ENCODE measurements at regions not wholly inside any gene's neighbourhood (a gene's known extent, or its start where the extent isn't known, plus 50 kb on each side); places are given as distances from the start of the nearest gene placed in this dataset.

GRCh38 chr4:137307806-137308205, 224.5 kb downstream of the PCDH18 start:
- TF ChIP-seq CTCF (IDR thresholded peaks at IDR 0.05; ENCODE audit: borderline replicate concordance): no peak
- intact Hi-C loops (cut with micrococcal nuclease): no loop called here
- no peaks in the 10 kb centered on the region for H3K9me3 ChIP-seq (replicated peaks)
- no peak overlapping the region for H3K4me3 ChIP-seq
- DNase-seq: no peak
- H3K4me1 ChIP-seq: no peaks in the 10 kb centered on the region
- no peaks in the 10 kb centered on the region for H3K27me3 ChIP-seq (ENCODE audit: low read depth)
- no peaks in the 10 kb centered on the region for H3K36me3 ChIP-seq
- H3K27ac ChIP-seq (replicated peaks): peak overlapping the region; percentile 43

GRCh38 chr4:137300776-137301175, 231.5 kb downstream of the PCDH18 start:
- TF ChIP-seq CTCF (IDR thresholded peaks at IDR 0.05; ENCODE audit: borderline replicate concordance): no peak
- no peak for DNase-seq
- Histone ChIP-seq H3K36me3 (no peaks in the 10 kb centered on the region), H3K27me3 (ENCODE audit: low read depth) (no peaks in the 10 kb centered on the region), H3K27ac (replicated peaks) (no peak overlapping the region), H3K4me3 (no peak overlapping the region), H3K4me1 (no peaks in the 10 kb centered on the region), H3K9me3 (replicated peaks) (no peaks in the 10 kb centered on the region)
- intact Hi-C loops (cut with micrococcal nuclease): no loop called here

- Histone ChIP-seq H3K27ac (replicated peaks) (no peak overlapping the region), H3K4me3 (no peak overlapping the region), H3K9me3 (replicated peaks) (no peaks in the 10 kb centered on the region), H3K36me3 (no peaks in the 10 kb centered on the region), H3K27me3 (ENCODE audit: low read depth) (no peaks in the 10 kb centered on the region), H3K4me1 (no peaks in the 10 kb centered on the region)
- no peak for TF ChIP-seq CTCF (IDR thresholded peaks at IDR 0.05; ENCODE audit: borderline replicate concordance)
- intact Hi-C loops (cut with micrococcal nuclease): no loop called here
- DNase-seq: no peak
Measured at GRCh38 chr4:137299281-137299680, 233.0 kb downstream of the PCDH18 start.

GRCh38 chr4:137293281-137293680, 239.0 kb downstream of the PCDH18 start:
- no peak for TF ChIP-seq CTCF (IDR thresholded peaks at IDR 0.05; ENCODE audit: borderline replicate concordance)
- intact Hi-C loops (cut with micrococcal nuclease): no loop called here

GRCh38 chr4:137283737-137284136, 248.6 kb downstream of the PCDH18 start:
- Histone ChIP-seq H3K4me3 (no peak overlapping the region), H3K9me3 (replicated peaks) (no peaks in the 10 kb centered on the region), H3K27me3 (ENCODE audit: low read depth) (no peaks in the 10 kb centered on the region), H3K27ac (replicated peaks) (no peak overlapping the region), H3K4me1 (no peaks in the 10 kb centered on the region), H3K36me3 (no peaks in the 10 kb centered on the region)
- TF ChIP-seq CTCF (IDR thresholded peaks at IDR 0.05; ENCODE audit: borderline replicate concordance): peak; percentile 31
- intact Hi-C loops (cut with micrococcal nuclease): loop anchor here (10.0 kb wide), 1 partner anchor 241 kb away; no protein-coding TSS in a partner anchor
- no peak for DNase-seq

More at GRCh38 chr4:137293281-137293680, 239.0 kb downstream of the PCDH18 start:
- H3K4me1 ChIP-seq: no peaks in the 10 kb centered on the region
- peak overlapping the region; percentile 21 for H3K4me3 ChIP-seq
- H3K27me3 ChIP-seq (ENCODE audit: low read depth): no peaks in the 10 kb centered on the region
- no peaks in the 10 kb centered on the region for H3K9me3 ChIP-seq (replicated peaks)
- DNase-seq: no peak
- H3K36me3 ChIP-seq: no peaks in the 10 kb centered on the region
- peak overlapping the region; percentile 17 for H3K27ac ChIP-seq (replicated peaks)

- H3K9me3 ChIP-seq (replicated peaks): no peaks in the 10 kb centered on the region
- H3K27ac ChIP-seq (replicated peaks): no peak overlapping the region
- no peaks in the 10 kb centered on the region for H3K27me3 ChIP-seq (ENCODE audit: low read depth)
- H3K4me3 ChIP-seq: no peak overlapping the region
- H3K4me1 ChIP-seq: no peaks in the 10 kb centered on the region
- intact Hi-C loops (cut with micrococcal nuclease): no loop called here
- H3K36me3 ChIP-seq: no peaks in the 10 kb centered on the region
- TF ChIP-seq CTCF (IDR thresholded peaks at IDR 0.05; ENCODE audit: borderline replicate concordance): no peak
- no peak for DNase-seq
Measured at GRCh38 chr4:137278431-137278830, 253.9 kb downstream of the PCDH18 start.
